NT2/D1 (cell line): ENCODE measurements at regions not wholly inside any gene's neighbourhood (a gene's known extent, or its start where the extent isn't known, plus 50 kb on each side); places are given as distances from the start of the nearest gene placed in this dataset.

Experiments
- DNase-seq: peaks from one replicate; pipeline ENCODE4 v3.0.0-alpha.2; 2011; ENCODE audit warnings: low read depth, low spot score
- H3K27me3 ChIP-seq: 2 replicates; pipeline ENCODE4 v1.6.0; 2011; ENCODE audit warnings: mild to moderate bottlenecking; ENCODE audit not compliant: insufficient read length, insufficient read depth
- H3K36me3 ChIP-seq: 2 replicates; pipeline ENCODE4 v1.6.1; 2011; ENCODE audit warnings: mild to moderate bottlenecking, low read length, mixed read lengths; ENCODE audit not compliant: insufficient read depth, insufficient read length
- H3K4me1 ChIP-seq: 2 replicates; pipeline ENCODE4 v1.5.1; 2011; ENCODE audit not compliant: insufficient read depth, insufficient read length
- H3K4me3 ChIP-seq: 2 replicates; pipeline ENCODE4 v1.5.1; 2011; ENCODE audit warnings: low read depth; ENCODE audit not compliant: insufficient read length
- H3K9ac ChIP-seq: 2 replicates; pipeline ENCODE4 v1.6.0; 2011; ENCODE audit warnings: low read depth; ENCODE audit not compliant: insufficient read length
- H3K9me3 ChIP-seq: 2 replicates; pipeline ENCODE4 v1.5.1; 2011; ENCODE audit warnings: mild to moderate bottlenecking, low read length; ENCODE audit not compliant: insufficient read depth
- SUZ12 ChIP-seq: IDR thresholded peaks from 2 replicates; pipeline ENCODE4 v1.6.1; 2011; ENCODE audit not compliant: insufficient read length, insufficient read depth; ENCODE audit errors: extremely low read depth
- YY1 ChIP-seq: IDR thresholded peaks from 2 replicates; pipeline ENCODE4 v1.6.1; 2011; ENCODE audit not compliant: insufficient read length, insufficient read depth
- ZNF274 ChIP-seq: IDR thresholded peaks from 2 replicates; pipeline ENCODE4 v1.6.1; 2011; ENCODE audit warnings: mild to moderate bottlenecking, low read depth, low read length

DNA sequence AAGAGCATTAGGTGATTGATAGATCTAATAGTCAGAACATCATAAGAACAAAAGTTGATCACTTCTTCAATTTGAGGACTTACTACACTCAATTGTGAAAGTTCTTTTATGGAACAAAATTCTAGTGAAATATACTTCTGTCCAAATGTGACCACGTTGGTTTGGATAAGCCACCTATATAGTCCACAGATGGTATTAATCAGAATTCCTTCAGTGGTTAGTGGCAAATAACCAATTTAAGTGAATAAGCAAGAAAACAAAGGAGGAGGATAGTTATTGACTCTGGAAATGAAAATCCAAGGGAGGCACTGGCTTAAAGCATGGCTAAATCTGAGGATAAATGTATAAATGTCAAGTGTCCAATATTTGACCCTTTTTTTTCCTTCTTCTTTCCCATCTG lies 268.5 kb upstream of the MARCKS start:
- no peaks in the 10 kb centered on the region for H3K36me3 ChIP-seq
- H3K9me3 ChIP-seq: no peaks in the 10 kb centered on the region
- H3K4me1 ChIP-seq: no peaks in the 10 kb centered on the region
- no peaks in the 10 kb centered on the region for H3K27me3 ChIP-seq
- H3K9ac ChIP-seq: no peak overlapping the region
- TF ChIP-seq SUZ12 (no peak), YY1 (no peak), ZNF274 (no peak)
- no peak for DNase-seq
- no peak overlapping the region for H3K4me3 ChIP-seq

DNA sequence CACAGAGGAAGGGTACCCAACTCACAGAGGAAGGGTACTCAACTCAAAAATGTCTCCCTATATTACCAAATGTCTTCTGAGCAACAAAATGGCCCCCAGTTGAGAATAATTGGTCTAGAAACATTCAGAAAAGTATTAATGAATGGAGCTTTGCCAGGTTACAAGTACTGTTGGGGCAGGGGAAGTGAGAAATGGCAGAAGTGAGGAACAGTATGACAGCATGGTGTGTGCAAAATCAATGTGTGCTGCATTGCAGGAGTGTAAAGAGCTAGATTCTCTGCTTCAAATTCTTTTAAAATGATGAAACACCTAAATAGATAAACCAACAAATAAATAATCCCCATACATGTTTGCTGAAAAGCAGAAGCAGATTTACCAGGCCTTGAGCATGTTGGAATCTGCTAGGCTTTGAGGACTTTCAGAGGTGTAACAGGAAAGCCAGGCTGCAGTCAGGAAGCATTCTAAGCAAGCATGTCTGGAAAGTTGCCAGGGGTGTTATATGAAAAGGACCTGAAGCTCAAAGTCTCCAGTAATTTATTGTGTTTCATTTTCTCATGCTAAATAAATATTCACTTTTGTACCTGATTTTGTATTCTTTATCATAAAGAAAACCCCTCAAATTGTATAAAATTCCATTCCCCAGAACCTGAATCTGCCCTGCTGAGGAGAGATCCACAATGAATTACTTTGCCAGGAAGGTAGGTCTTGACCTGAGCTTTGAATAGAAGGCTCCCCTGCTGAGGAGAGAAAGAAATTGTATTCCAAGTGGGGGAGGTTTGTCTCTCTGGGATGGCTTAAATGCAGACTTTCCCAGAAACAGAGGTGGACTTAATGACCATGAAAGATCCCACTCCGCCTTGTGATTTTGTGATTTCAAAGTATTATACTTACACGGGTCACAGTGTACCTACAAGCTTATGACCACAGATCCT lies 265.0 kb upstream of the MARCKS start:
- no peaks in the 10 kb centered on the region for H3K4me1 ChIP-seq
- no peak for TF ChIP-seq ZNF274
- no peak for TF ChIP-seq SUZ12
- no peak for TF ChIP-seq YY1
- no peaks in the 10 kb centered on the region for H3K27me3 ChIP-seq
- H3K9ac ChIP-seq: no peak overlapping the region
- H3K9me3 ChIP-seq: no peaks in the 10 kb centered on the region
- no peak overlapping the region for H3K4me3 ChIP-seq
- H3K36me3 ChIP-seq: no peaks in the 10 kb centered on the region
- DNase-seq: peak; percentile 40

GRCh38 chr6:113594726-113595125 lies 262.4 kb upstream of the MARCKS start:
- no peak for TF ChIP-seq ZNF274
- TF ChIP-seq YY1: no peak
- TF ChIP-seq SUZ12: no peak
- no peak overlapping the region for H3K9ac ChIP-seq
- no peak overlapping the region for H3K4me3 ChIP-seq
- no peaks in the 10 kb centered on the region for H3K27me3 ChIP-seq
- no peak for DNase-seq
- H3K36me3 ChIP-seq: no peaks in the 10 kb centered on the region
- no peaks in the 10 kb centered on the region for H3K9me3 ChIP-seq
- no peaks in the 10 kb centered on the region for H3K4me1 ChIP-seq

DNA sequence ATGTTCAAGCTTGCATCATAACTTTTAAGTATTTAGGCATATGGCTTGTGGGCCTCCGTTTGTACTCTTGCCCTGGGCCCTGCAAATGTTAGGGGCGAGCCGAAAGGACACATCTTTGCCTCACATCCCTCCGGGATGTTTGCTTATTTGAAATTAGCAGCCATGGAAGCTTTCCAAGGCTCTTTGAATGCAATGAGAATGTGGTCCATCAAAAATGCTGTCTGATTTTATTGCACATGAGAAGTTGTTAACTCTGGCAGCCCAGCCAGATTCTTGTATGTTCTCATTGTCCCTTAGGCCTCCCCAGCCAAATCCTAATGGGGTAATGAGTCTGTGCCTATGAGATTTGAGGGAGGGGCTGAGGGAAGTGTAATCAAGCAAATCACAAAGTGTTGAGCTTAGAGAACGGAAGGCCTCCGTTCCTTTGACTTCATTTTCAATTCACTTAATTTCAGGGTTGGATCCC lies 261.2 kb upstream of the MARCKS start:
- Histone ChIP-seq H3K9me3 (no peaks in the 10 kb centered on the region), H3K4me3 (no peak overlapping the region), H3K27me3 (no peaks in the 10 kb centered on the region), H3K4me1 (no peaks in the 10 kb centered on the region), H3K9ac (no peak overlapping the region), H3K36me3 (no peaks in the 10 kb centered on the region)
- DNase-seq: no peak
- TF ChIP-seq ZNF274 (no peak), YY1 (no peak), SUZ12 (no peak)

GRCh38 chr6:113596387-113597230 lies 260.5 kb upstream of the MARCKS start:
- no peaks in the 10 kb centered on the region for H3K9me3 ChIP-seq
- no peaks in the 10 kb centered on the region for H3K27me3 ChIP-seq
- H3K4me3 ChIP-seq: no peak overlapping the region
- H3K9ac ChIP-seq: no peak overlapping the region
- H3K4me1 ChIP-seq: no peaks in the 10 kb centered on the region
- no peak for DNase-seq
- no peaks in the 10 kb centered on the region for H3K36me3 ChIP-seq
- TF ChIP-seq ZNF274 (no peak), SUZ12 (no peak), YY1 (no peak)

GRCh38 chr6:113597231-113597583 lies 259.9 kb upstream of the MARCKS start:
- Histone ChIP-seq H3K4me3 (no peak overlapping the region), H3K27me3 (no peaks in the 10 kb centered on the region), H3K36me3 (no peaks in the 10 kb centered on the region), H3K4me1 (no peaks in the 10 kb centered on the region), H3K9ac (no peak overlapping the region), H3K9me3 (no peaks in the 10 kb centered on the region)
- no peak for DNase-seq
- no peak for TF ChIP-seq SUZ12
- no peak for TF ChIP-seq YY1
- no peak for TF ChIP-seq ZNF274

GRCh38 chr6:113598786-113599185 lies 258.4 kb upstream of the MARCKS start:
- no peak for DNase-seq
- no peak overlapping the region for H3K4me3 ChIP-seq
- H3K36me3 ChIP-seq: no peaks in the 10 kb centered on the region
- H3K9ac ChIP-seq: no peak overlapping the region
- no peaks in the 10 kb centered on the region for H3K4me1 ChIP-seq
- no peak for TF ChIP-seq SUZ12
- H3K27me3 ChIP-seq: no peaks in the 10 kb centered on the region
- H3K9me3 ChIP-seq: no peaks in the 10 kb centered on the region
